GM10266 (cell line): ENCODE measurements at regions not wholly inside any gene's neighbourhood (a gene's known extent, or its start where the extent isn't known, plus 50 kb on each side); places are given as distances from the start of the nearest gene placed in this dataset.

Source experiments
- DNase-seq: peaks from one replicate; pipeline ENCODE4 v3.0.0; 2012; ENCODE audit errors: extremely low spot score
- CTCF ChIP-seq: IDR thresholded peaks from 2 replicates; pipeline ENCODE4 v1.5.1; 2012; ENCODE audit warnings: mild to moderate bottlenecking, low read depth; ENCODE audit not compliant: control insufficient read depth, insufficient read depth; ENCODE audit errors: missing control alignments

- DNase-seq: no peak
- TF ChIP-seq CTCF: no peak
These were observed 99.6 kb downstream of the TUSC7 start for GRCh38 chr3:116809208-116809607.

- no peak for TF ChIP-seq CTCF
- DNase-seq: no peak
These were observed 102.2 kb downstream of the TUSC7 start for GRCh38 chr3:116811754-116812153.

- no peak for DNase-seq
- no peak for TF ChIP-seq CTCF
These were observed 103.4 kb downstream of the TUSC7 start for GRCh38 chr3:116812949-116813348.

- TF ChIP-seq CTCF: no peak
These were observed 105.7 kb downstream of the TUSC7 start for GRCh38 chr3:116815321-116815720.

GRCh38 chr3:116815831-116816588 lies 106.4 kb downstream of the TUSC7 start:
- no peak for TF ChIP-seq CTCF
- DNase-seq: no peak

More at GRCh38 chr3:116815321-116815720, 105.7 kb downstream of the TUSC7 start:
- no peak for DNase-seq

- no peak for TF ChIP-seq CTCF
- DNase-seq: no peak
These were observed 111.8 kb downstream of the TUSC7 start for GRCh38 chr3:116821371-116821770.

GRCh38 chr3:116824208-116824607 lies 114.6 kb downstream of the TUSC7 start:
- DNase-seq: no peak
- TF ChIP-seq CTCF: no peak
